GM18511 (cell line): ENCODE measurements at regions not wholly inside any gene's neighbourhood (a gene's known extent, or its start where the extent isn't known, plus 50 kb on each side); places are given as distances from the start of the nearest gene placed in this dataset.
"Not testable (repeated sequence)": the region's sequence is repeated elsewhere in the genome, so short reads cannot be mapped to it uniquely, and the experiment has no call there.

Source experiments
- ATAC-seq: cut with Tn5 transposase; IDR thresholded peaks from one replicate; pipeline ENCODE4 v1.9.1; 2021; ENCODE audit warnings: mild to moderate bottlenecking, moderate library complexity; ENCODE audit not compliant: unreplicated experiment

DNA sequence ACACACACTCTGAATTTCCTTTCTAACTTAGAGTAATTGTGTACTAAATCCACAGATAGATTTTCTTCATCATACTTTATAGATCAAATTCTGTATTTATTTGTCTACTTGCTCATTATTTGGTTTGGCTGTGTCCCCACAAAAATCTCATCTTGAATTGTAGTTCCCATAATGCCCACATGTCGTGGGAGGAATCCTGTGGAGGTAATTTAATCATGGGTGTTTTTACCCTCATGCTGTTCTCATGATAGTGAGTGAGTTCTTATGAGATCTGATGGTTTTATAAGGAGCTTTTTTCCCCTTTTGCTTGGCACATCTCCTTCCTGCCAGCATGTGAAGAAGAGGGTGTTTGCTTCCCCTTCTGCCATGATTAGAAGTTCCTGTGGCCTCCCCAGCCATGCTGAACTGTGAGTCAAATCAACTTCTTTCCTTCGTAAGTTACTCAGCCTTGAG, 198.3 kb upstream of the TGFBR2 start:
- ATAC-seq, result no peak

DNA sequence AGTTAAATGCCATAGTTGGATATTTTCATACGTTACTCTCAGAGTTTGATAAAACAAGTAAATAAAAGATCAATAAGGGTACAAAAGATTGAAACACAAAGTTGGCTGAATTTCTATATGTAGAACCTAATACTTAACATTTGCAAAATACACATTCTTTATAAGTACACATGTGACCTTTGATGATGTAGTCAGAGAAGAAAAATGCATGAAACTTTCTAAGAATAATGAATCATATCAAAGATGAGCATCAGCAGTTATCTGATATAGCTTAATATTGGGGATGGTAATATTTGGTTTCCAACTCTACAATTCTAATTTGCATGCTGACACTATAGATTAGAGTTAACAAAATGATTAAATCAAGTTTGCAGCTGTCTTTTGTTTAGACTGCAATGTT, 188.0 kb upstream of the TGFBR2 start:
- ATAC-seq, result no peak

DNA sequence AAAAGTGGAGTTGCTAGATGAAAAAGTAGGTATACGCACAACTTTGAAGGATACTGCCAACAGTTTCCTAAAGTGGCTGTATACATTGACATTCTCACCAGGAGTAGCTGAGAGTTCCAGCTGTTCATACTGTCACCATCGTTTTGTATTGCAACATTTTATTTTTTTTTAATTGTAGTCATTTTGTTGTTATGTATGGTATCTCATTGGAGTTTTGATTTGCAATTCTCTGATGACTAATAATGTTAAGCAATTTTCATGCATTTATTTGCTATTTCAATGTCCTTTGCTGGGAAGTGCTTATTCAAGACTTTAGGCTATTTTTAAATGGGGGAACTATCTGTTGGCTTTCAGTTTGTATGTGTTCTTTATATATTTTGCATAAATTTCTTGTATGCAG, 185.1 kb upstream of the TGFBR2 start:
- no peak for ATAC-seq

DNA sequence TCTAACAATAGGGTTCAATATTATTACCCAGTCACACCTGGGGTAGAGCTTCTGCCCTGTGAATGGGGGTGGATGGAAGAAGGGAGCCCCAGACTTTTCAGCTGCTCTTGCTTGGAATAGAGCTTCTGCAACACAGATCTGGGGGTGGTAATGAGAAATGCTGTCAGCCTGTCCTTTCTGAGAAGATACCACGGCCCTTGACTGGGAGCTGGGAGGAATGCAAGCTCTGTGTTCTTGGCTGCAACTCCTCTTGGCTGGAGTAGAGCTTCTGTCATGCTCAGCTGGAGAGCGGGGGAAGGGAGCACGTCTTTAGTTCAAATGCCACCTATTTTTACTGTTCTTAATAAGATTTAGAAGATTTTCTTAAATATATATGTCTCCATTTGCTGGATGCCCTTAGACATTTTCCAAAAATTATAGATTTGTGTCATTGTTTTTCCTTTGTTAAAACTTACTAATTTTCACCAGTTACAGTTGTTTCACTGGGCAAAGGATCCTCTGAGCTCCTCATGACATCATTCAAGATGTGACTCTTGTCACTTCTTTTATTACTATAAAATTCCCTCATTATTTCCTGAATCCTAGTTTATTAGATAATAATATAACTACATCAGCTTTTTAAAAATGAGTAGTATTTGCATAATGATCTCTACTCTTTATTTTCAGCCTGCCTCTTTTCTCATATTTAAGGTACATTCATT, 180.0 kb upstream of the TGFBR2 start:
- ATAC-seq, result no peak

DNA sequence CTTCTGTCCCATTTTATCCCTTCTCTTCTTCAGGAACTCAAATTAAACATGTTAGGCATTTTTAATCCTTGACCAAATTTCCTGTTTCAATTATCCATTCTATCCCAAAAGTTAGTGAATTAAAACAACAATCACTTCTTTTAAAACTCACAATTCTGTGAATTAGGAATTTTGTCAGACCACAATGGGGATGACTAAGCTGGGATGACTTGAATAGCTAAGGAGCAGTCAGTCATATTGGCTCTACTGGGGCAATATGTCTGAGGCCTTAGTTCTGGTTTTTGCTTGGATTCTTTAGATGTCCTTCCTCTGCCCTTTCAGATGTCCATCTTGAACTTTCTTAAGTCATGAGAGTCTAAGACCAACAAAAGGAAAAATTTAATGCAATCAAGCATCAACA, 178.2 kb upstream of the TGFBR2 start:
- no peak for ATAC-seq

DNA sequence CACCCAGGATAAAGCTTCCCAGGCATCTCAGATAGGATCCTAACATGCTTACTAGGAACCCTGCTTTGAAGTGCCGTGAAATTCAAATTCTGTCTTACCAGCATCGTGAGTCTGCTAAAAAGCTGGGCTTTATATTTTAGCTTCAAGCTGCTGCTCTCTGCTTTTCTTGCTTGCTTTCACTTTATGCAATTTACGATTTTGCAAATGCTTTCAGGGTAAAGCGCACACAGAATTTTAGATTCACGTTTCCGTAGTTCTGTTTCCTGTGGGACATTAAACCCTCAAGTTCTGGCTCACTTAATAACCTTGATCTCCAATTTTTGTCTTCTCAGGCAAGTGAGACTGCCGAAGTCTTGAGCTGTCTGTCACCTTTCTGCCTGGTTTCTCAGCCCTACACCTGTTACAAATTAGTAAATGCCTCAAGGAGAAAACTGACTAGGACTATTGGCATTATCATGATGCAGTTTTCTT, 170.5 kb upstream of the TGFBR2 start:
- ATAC-seq, result no peak

DNA sequence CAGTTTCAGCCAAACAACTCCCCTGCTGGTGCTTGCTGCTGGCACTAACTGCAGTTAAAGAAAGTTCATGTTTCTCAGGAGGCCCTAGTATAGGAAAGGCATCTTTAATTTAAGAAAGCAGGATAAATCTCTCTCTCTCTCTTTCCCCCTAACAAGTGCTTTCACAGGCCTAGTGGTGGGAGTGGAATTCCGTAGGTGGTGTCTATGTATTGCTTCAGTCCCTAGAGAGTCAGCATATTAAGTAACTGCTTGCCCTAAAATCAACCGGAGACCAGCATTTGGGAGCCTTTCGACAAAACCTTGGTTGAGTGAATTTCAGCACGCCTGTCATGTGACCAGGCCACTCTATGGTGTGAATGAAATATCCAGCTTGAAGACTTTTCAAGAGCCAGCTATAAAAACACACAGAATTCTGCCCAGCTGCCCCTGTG, 169.2 kb upstream of the TGFBR2 start:
- no peak for ATAC-seq

DNA sequence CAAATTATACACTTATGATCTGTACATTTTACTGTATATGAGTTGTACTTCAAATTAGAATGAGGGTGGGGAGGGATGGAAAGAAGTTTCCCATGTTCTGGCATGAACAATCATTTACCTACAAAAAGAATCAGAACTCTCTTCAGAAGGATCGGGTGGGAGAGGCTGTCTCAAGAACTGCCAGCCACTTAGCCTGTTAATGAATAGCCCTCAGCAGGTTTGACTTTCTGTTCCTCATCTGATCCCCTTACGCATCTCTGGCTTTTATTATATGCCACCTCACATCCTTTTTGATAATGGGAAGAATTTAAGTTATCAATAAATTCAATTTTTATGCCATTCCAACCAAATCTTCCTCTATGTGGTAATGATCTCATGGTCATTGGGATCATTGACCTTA, 168.3 kb upstream of the TGFBR2 start:
- peak; percentile 78 for ATAC-seq

DNA sequence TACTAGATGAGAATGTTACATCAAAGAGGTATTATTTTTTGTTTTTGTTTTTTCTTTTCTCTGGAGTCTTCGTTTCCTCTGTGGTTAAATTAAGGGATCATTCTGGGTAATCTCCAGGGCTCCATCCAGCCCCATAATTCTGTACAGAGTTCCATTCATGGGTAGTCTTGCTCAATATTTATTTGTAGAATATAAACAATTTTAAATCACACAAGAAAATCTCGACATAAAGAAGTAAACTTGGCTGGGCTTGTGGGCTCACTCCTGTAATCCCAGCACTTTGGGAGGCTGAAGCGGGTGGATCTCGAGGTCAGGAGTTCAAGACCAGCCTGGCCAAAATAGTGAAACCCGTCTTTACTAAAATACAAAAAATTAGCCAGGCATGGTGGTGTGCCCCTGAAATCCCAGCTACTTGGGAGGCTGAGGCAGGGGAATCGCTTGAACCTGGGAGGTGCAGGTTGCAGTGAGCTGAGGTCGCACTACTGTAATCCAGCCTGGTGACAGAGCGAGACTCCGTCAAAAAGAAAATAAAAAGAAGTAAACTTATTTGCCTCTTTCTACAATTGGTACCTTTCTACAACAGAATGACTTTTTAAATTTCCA, 166.8 kb upstream of the TGFBR2 start:
- ATAC-seq, result no peak

DNA sequence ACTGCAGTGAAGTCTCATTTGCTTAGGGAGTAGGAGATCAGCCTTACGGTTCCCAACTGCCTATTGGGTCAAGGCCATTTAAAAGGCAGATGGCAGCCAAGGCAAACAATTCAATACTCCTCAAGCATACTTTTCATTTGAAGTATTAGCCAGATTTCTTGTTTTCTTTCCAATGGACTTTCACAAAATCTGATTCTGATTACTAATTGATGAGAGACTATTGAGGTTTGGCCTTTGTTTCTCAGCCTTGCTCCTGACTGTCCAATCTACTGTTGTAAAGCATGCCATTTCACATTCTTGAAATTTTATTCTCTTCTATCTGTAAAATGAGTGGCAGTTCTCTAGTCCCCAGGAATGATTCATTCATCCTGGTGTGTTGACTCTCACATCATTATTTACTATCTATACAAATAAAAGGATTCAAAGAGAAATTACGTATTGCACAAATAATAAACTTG, 166.2 kb upstream of the TGFBR2 start:
- no peak for ATAC-seq

DNA sequence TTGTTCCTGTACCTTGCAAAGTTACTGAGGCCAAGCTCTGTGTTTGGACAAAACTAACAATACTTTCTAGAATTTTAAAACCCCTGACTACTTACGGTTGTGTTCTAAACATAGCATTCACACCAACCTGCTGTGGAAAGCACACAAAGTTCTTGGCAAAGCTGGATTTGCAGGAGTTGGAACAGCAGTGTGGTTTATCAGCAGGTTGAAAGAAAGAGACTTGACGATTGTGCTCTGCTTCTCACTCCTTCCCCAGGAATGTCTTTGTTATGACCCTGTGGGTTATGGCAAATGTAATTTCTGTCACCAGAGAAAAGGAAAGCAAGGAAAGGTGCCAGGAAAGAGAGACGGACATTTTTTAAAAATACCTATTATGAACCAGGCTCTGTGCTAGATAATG, 165.5 kb upstream of the TGFBR2 start:
- ATAC-seq, result no peak

DNA sequence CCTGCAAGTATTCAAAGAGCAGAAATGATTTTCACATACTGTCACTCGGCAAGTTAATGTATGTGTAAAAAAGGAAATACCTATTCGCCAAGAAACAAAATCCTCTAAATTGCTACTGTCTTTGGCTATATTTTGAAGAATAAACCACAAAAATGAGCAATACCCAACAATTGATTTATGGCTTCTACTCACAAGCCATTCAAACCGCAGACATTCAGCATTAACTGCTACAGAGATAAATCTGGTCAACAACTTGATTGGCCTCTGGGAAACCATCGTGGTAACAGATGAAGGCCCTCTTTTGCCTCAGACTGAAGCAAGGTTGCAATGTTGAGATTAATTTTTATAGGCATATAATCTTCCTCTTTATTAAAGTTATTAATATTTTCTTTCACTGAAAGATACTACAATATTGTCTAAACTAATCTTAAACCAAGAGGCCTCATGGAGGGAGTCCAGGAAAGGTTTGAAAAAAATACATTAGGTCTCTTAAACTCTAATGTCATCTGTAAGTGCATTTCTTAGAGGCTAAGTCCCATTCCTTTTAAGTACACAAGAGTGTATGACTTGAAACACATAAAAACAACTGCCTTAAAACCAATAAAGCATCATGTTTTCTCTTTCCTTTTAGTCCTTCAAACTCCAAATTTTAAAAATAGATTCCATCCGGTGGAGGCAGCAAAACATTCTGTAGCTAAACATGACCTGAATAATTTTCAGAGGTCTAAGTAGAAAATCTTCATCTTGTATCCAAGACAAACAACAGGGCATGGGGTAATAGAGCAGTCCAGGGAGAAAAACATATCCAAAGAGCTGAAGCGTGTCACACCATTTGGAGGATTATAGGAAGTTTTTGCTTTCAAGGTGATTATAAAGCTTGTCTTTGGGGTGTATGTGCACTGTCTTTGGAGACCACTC, 162.4 kb upstream of the TGFBR2 start:
- ATAC-seq, result no peak

DNA sequence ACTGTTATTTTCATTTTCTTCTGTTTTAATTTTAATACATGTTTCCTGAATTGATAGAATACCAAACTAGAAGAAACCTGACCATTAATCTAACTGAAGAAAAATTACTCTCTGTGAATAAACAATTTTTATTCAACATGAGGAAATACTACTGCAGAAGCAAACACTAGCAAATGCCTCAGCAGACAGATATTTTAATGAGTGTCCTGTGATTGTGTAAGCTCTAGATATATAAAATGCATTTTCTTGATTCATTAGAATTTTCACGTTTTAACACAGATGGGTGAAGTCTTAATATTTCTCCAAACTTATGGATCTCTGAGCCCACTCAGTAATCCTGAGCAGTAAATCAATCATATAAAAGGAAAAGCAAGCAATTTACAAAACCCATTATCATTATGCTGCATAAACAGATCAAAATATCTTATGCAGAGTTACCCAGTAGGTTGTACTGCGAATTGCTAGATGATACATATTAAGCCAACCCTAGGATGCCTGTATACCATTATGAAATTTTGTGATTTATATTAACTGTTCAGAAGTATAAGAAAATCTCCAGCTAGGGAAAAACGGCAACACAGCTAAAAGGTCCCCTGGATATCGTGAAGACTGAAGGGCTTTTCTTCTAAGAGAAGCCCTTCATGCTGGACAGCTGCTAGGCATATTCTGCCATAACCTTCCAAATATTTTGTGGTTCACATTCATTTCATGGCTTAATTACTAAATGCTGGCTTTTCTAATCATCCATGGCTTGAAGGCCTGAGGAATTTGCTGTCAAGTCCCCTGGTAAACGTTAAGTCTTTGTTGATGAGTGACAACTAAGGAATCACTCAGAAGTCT, 157.7 kb upstream of the TGFBR2 start:
- ATAC-seq, result no peak

DNA sequence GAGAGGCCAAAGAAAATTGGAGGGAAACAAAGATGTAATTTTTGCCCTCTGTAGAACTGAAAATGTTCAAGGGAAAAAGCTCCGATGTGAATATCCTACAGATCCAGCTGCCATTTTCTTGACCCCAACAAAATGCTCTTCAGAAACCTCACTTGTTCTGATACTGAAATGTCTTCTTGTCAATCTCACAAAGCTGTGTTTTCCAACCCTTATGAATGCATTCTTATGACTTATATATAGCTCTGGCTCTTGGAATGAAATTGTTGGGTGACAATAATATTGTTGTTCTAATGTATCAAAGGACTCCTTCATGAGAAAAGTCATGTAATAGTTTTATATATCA, 157.1 kb upstream of the TGFBR2 start:
- ATAC-seq, result no peak

DNA sequence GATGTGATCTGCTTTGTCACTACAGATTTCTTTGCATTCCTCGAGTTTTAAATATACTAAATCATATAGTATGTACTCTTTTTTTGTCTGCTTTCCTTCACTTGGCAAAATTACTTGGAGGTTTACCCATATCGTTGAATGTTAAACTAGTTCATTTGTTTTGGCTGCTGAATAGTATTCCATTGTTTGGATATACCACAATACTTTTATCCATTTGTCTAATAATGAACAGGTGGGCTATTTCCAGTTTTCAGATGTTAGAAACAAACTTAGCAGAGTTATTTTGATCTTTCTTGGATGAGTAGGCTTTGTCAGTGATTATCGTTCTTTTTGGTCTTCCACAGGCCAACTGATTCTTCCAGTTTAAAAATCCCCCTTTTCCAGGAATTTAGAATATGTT, 154.0 kb upstream of the TGFBR2 start:
- ATAC-seq, result no peak

DNA sequence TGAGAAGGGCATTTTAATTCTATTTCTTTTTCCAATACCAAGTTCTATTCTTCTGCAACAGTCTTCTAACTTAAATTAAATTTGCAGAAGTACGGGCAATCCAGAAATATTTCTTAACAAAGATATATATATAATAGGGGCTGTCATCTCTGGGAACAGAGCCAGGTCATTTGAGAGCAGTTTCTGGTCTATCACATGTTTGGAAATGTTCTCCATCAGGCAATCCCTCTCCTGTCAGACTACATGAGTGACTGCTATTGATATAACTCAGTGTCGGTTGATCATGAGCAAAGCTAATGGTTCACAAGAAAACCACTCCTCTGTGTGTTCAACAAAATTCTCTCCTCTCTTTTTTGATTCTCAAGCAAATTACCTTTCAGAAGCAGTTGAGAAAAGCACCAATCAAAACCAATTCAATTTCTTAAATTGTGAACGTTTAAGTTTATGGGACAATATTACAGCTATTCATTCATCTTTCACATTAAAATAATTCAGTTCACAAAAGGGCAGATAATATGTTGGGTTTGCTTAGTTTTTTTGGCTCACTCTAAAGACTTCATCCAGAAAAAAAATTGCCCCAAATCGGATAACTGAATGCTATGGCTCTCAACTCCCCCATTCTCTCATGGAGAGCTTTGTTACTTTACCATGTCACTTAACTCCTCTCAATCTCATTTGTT, 152.9 kb upstream of the TGFBR2 start:
- ATAC-seq, result no peak

DNA sequence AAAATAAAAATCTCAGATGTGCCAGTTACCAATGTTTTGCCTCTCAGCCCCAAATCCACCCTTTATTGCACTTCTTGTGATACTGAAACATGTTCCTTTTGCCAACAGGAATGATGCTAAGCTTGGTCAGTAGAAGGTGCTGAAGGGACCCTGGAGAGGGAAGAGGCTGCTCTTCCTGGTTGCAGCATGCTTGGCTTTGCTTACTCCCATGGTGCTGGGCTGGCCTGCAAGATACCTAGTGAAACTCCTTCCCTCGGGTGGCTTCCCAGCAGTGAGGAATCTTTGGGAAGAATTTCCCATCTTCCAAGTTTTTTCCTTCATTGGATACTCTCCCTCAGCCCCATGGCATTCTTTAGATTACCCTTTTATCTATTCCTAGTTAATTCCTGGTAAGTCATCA, 151.8 kb upstream of the TGFBR2 start:
- ATAC-seq, result no peak

DNA sequence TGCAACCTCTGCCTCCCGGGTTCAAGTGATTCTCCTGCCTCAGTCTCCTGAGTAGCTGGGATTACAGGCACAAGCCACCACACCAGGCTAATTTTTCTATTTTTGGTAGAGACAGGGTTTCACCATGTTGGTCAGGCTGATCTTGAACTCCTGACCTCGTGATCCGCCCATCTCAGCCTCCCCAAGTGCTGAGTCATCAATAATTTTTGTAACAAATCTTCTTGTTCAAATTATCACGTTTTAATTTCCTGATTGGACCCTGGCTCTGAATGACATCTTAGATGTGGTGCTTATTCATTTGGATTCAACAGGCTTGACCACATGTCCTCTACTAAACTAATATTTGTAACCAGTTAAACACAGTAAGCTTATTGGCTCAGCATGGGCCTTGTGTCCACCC, 151.3 kb upstream of the TGFBR2 start:
- not testable (repeated sequence) for ATAC-seq

DNA sequence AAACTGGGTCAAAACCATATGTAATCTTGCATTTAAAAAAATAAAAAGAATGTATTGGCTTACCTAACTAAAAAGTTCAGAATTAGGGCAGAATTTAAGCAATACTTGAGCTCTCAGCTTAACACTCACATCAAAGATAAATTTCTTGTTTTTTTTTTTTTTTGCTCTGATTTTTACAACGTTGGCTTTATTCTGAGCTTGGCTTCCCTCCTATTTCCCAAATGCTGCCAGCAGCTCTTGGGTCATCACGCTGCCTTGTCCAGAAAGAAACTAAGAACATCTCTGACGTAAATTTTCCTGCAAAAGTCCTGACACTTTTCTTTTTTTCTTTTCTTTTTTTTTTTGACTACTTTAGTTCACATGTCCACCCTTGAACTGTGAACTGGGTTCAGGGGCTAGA, 150.6 kb upstream of the TGFBR2 start:
- no peak for ATAC-seq

DNA sequence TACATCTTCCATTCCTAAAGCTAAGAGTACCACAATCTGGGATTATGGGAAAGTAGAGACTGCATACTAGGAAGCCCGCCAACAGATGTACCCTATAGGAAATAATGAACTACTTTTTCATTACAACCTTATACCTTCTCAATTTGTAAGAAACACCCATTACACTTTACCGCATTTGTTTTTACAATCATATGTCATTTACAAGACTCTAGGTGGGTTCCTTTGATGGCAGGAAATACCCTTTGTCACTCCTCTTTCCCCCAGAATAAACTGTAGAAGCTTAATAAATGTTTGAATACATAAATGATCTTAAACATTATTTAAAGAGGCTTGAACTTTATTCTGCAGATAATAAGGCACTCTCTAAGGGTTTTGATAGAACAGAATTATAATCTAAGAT, 150.1 kb upstream of the TGFBR2 start:
- ATAC-seq, result no peak
